HG03135 (cell line): ENCODE measurements at regions not wholly inside any gene's neighbourhood (a gene's known extent, or its start where the extent isn't known, plus 50 kb on each side); places are given as distances from the start of the nearest gene placed in this dataset.
"Not testable (repeated sequence)": the region's sequence is repeated elsewhere in the genome, so short reads cannot be mapped to it uniquely, and the experiment has no call there.

ENCODE experiments used
- ATAC-seq: cut with Tn5 transposase; IDR thresholded peaks from one replicate; pipeline ENCODE4 v1.9.1; 2021; ENCODE audit warnings: mild to moderate bottlenecking, moderate library complexity; ENCODE audit not compliant: unreplicated experiment

DNA sequence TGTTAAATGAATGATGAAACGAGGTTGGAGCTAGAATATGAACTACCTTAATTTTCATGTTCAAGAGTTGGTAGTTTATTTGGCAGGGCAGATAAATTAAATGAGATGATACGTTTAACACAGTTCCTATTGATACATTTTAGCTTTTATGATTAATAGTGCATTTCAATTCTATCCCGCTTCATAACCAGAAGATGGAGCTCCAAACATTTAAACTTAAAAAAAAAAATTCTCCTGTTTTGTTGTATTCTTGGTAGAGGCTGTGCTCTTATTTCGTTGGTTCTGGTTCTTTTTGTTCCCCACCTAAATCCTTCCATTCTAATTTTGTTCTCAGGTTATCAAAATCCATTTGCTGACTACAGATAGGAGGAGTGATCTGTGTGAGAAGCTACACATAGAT lies 71.8 kb upstream of the PTPN13 start:
- ATAC-seq, result no peak

DNA sequence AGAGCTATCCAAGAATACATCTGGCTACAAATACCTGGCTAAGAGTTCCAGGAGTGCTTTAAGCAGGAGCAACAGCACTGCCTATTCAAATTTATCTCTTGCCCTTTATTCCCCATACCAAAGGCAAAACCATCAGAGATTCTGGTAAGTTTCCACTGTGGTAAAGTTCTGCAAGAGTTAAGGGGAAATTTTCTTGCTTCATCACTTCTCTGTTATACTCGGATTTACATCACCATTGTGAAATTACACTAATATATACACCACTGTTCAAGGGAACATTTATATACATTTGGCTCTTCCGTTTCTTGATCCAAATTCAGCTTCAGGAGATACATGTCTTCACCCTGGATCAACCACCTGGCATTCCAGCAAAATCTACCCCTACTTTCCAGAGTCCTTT lies 70.8 kb upstream of the PTPN13 start:
- no peak for ATAC-seq

DNA sequence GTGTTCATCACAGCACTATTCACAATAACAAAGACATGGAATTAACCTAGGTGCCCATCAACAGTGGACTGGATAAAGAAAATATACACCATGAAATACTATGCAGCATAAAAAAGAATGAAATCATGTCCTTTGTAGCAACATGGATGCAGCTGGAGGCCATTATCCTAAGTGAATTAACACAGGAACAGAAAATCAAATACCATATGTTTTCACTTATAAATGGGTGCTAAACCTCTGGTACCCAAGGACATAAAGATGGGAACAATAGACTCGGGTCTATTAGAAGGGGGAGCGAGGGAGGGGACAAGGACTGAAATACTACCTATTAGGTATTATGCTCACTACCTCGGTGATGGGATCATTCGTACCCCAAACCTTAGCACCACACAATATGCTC lies 66.4 kb upstream of the PTPN13 start:
- ATAC-seq, result not testable (repeated sequence)

DNA sequence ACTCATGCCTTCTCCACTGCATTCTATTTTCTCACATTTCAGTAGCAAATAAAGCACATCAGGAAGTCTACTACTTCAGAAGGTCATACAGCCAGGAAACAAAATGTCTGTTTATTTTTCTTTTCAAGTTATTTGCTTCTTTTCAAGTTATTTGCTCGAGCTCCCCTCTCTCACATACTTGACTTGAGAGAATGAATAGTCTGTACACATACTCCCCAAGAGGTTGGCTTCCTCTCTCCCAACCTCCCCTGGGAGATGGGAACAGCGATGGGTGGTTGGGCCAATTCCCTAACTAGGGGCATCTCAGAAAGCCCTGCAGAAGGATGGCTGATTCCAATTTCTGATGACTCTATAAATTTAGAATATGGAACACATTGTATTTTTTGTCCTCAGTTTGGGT lies 64.7 kb upstream of the PTPN13 start:
- no peak for ATAC-seq

DNA sequence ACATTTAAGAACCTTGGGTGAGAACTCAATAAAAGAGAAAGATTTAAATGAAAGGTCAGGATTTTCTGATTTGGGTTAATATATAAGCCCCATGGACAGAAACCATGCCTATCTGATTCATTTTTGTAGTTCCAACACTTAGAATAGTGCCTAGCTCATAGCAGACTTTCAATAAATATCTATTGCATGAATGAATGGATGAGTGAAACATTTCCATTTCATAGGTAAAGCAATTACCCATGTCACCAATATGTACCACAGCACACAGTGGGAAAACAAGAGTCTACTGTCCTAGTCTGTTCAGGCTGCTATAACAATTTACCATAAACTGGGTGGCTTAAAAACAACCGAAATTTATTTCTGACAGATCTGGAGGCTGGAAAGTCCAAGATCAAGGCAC lies 63.9 kb upstream of the PTPN13 start:
- ATAC-seq, result peak; percentile 67

DNA sequence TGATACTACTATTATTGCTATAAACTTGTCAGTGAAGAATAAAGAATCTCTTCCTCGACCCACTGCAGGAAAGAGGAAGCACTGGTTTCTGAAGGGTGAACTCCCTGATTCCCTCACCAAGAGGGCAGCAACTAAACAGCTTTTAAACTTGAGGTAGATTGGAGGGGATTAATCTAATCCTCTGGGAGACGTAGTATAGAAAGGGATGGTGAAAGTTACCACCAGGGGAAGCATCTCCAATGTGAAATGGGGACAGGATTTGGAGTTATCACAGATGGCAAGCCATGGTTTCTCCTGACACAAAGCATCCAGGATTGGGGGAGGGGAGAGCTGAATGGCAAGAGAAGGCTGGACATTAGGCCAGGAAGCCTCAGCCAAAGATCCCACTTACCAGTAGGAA lies 62.7 kb upstream of the PTPN13 start:
- no peak for ATAC-seq

DNA sequence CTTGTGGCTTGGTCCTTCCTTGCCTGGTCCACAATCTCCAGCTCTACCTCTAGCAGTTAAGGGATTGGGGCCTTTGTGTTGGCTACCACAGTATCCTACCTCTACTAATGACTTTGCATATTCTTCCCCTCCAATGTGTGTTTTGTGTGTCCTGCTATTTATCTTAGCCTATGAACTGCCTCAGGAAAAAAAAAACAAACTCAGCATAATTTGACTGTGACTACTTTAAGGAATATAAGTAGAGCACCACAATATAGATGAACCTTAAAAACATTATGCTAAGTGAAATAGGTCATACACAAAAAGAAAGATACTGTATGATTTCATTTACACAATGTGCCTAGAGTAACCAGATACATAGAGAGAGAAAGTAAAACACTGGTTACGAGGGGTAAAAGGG lies 61.3 kb upstream of the PTPN13 start:
- no peak for ATAC-seq

DNA sequence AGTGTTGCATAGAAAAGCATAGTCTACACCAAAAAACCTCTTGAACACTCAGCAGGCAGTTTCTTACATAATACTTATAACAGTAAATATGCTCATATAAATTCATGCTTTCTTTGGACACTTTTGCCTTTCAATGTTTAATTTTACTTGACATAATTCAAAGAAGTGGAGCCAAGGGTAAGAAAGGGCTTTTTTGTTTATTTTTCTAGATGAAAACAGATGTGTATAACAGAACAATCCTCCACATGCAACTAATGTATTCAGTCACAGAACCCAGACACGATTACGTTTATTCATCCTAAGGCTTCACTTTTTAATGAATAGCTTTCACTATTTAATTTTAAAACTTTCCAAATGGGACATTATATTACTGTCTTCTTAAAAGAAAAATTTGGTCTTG lies 58.0 kb upstream of the PTPN13 start:
- ATAC-seq, result no peak

DNA sequence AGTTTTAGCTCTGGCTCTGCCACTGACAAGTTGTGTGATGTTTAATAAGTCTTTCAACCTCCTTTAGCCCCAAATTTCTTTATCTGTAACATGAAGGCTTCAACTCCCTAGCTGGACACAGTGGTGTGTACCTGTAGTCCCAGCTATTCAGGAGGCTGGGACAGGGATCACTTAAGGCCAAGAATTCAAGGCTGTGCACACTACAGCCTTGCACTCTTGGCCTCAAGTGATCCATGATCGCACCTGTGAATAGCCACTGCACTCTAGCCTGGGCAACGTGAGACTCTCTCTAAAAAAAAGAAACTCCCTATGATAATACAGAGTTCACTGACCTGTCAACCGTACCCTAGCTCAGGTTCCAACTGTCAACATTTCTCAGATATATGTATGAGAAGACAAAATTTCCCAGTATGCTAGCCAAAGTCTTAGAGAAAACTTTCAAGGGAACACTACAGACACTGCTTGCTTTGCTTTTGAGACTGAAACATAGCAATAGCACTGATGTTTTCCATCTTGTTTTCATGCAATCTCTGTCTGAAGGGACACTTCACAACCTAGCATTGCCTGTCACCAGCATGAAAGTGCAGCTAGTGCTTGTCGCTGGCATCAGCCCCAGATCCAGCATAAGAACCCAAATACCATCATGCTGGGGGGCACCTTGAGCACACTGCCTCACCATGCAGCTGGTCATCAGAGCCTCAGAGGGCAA lies 51.6 kb upstream of the PTPN13 start:
- ATAC-seq, result no peak

DNA sequence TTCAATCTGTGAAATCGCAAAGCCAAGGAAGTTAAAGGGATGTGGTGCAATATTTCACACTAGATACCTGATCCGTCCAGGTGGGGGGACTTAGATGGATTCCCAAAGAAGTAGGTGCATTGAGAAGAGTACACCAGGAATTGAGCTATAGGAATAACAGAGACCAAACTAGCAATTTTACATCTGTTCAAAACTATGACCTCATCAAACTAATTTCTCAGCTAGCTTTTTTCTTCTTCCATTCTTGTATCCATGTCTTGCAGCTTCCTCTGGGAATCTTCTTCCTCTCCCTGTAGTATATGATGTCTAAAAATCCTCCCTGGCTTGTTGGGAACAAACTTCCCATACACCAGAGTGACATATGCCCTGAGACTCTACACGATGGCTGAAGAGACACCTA lies 51.0 kb upstream of the PTPN13 start:
- no peak for ATAC-seq

DNA sequence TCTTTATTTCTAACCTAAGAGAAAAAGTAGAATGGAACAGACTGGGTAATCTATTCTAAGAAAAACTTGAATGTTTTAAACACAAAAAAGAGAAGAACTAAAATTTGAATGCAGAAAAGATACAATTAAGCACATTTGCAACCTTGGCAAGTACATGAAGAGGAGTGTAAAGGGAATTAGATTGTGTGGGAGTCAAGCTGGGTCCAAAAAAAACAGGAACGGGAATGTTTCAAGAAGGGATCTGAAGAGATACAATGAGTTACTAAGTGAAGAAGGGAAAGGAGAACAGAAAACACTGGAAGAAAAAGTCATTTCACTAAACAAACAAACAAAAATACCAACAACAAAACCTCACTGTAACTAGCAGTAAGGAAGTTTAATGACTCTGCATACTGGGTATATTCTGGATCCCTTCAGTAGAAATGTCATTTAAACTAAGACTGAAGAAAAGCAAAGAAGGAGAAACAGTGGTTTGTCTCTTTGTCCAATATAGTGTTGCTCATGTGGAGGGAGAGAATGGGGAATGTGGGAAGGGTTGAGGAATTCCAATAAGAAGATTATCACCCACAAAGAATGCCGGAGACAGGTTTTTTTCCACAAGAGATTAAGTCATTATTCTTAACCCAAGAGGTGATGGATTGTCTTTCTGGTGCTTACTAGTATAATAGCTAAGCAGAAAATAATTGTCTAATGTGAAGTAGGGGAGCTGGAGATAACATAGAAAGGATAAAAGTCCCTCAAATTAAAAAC lies 50.4 kb upstream of the PTPN13 start:
- no peak for ATAC-seq

DNA sequence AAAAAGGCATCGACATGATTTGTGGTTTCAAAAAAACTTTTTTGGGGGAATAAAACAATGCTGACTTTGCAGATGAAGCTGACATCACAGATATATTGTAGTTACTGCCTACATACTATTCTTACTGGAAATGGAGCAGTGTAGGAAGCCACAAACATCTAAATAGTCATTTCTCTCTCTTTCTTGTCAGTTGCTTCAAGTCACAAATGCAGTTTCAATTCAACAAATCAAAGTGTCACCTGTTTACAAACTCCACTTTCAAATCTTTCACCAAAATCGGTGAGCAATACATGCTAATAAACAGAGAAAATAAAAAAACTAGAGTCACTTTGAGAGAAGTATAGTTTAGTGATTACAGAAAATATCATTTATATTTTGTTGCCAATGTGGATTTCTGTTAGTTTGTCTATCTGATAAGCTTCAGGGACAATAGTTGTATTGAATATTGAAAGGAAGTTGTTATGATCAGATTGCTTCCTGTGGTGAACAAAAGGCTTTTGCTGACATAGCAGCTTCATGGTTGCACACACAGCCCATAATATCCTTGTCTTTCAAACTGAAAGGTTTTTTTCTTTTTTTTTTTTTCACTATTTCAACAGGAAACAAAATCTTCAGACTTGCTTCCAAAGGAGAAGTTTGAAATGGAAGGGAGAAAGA lies 49.7 kb upstream of the PTPN13 start:
- peak; percentile 84 for ATAC-seq
